HT1080 (cell line): ENCODE measurements at regions not wholly inside any gene's neighbourhood (a gene's known extent, or its start where the extent isn't known, plus 50 kb on each side); places are given as distances from the start of the nearest gene placed in this dataset.

Source experiments
- DNase-seq: peaks from one replicate; pipeline ENCODE4 v3.0.0-alpha.2; 2015; ENCODE audit warnings: low read depth

GRCh38 chrX:39324233-39324930 is 523.1 kb downstream of the MID1IP1 start:
- DNase-seq: no peak

- no peak for DNase-seq
Measured at GRCh38 chrX:39327255-39327654, 526.0 kb downstream of the MID1IP1 start.

- DNase-seq: no peak
Measured at GRCh38 chrX:39327705-39328104, 526.4 kb downstream of the MID1IP1 start.

GRCh38 chrX:39328661-39329060 is 527.4 kb downstream of the MID1IP1 start:
- DNase-seq: no peak

GRCh38 chrX:39331082-39331704 is 529.9 kb downstream of the MID1IP1 start:
- no peak for DNase-seq

GRCh38 chrX:39333451-39333850 is 532.2 kb downstream of the MID1IP1 start:
- no peak for DNase-seq

GRCh38 chrX:39335513-39336235 is 534.4 kb downstream of the MID1IP1 start:
- no peak for DNase-seq

GRCh38 chrX:39336671-39337311 is 535.5 kb downstream of the MID1IP1 start:
- no peak for DNase-seq

GRCh38 chrX:39337451-39337850 is 536.2 kb downstream of the MID1IP1 start:
- no peak for DNase-seq

GRCh38 chrX:39338583-39338982 is 537.3 kb downstream of the MID1IP1 start:
- DNase-seq: no peak

- DNase-seq: no peak
Measured at GRCh38 chrX:39356119-39356807, 555.0 kb downstream of the MID1IP1 start.

GRCh38 chrX:39360101-39360500 is 558.8 kb downstream of the MID1IP1 start:
- no peak for DNase-seq

- no peak for DNase-seq
Measured at GRCh38 chrX:39361736-39362135, 560.5 kb downstream of the MID1IP1 start.

- DNase-seq: no peak
Measured at GRCh38 chrX:39367416-39367815, 566.2 kb downstream of the MID1IP1 start.

GRCh38 chrX:39372115-39372514 is 570.9 kb downstream of the MID1IP1 start:
- DNase-seq: no peak

GRCh38 chrX:39377157-39377556 is 575.9 kb downstream of the MID1IP1 start:
- no peak for DNase-seq

GRCh38 chrX:39377773-39378172 is 576.5 kb downstream of the MID1IP1 start:
- DNase-seq: no peak

- no peak for DNase-seq
Measured at GRCh38 chrX:39381422-39381821, 580.2 kb downstream of the MID1IP1 start.

- DNase-seq: no peak
Measured at GRCh38 chrX:39384996-39385395, 583.7 kb downstream of the MID1IP1 start.

GRCh38 chrX:39388730-39389129 is 587.5 kb downstream of the MID1IP1 start:
- DNase-seq: no peak

GRCh38 chrX:39396358-39396995 is 595.2 kb downstream of the MID1IP1 start:
- DNase-seq: no peak
